ENCODE measurements at regions not wholly inside any gene's neighbourhood (a gene's known extent, or its start where the extent isn't known, plus 50 kb on each side); places are given as distances from the start of the nearest gene placed in this dataset.

DNA sequence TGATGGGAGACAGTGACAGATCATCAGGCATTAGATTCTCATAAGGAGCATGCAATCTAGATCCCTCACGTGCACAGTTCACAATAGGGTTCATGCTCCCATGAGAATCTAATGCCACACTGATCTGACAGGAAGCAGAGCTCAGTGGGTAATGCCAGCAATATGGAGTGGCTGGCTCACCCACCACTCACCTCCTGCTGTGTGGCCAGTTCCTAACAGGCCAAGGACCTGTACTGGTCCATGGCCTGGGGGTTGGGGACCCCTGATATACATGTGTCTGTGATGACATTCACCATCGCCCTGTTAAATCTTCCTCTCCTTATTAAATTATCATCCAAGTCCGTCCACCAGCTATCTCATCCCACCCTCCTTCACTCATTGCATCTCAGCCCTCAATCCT lies 118.4 kb downstream of the TEX36 start:
- TF ChIP-seq POLR2A (IDR thresholded peaks at IDR 0.05; ENCODE audit: low read length) (no peak), GATA1 (IDR thresholded peaks at IDR 0.05; ENCODE audit: low read depth, low read length) (no peak)

All from erythroblast (primary cell).